HG02678 (cell line): ENCODE measurements at regions not wholly inside any gene's neighbourhood (a gene's known extent, or its start where the extent isn't known, plus 50 kb on each side); places are given as distances from the start of the nearest gene placed in this dataset.

Source experiments
- ATAC-seq: cut with Tn5 transposase; IDR thresholded peaks from one replicate; pipeline ENCODE4 v1.9.1; 2021; ENCODE audit warnings: mild to moderate bottlenecking, moderate library complexity; ENCODE audit not compliant: unreplicated experiment

GRCh38 chr13:95352486-95352885 lies 51.2 kb upstream of the ABCC4 start:
- no peak for ATAC-seq

GRCh38 chr13:95354156-95354555 lies 52.9 kb upstream of the ABCC4 start:
- no peak for ATAC-seq

- ATAC-seq = no peak
Observed at GRCh38 chr13:95354680-95355487, 53.6 kb upstream of the ABCC4 start.

GRCh38 chr13:95355494-95355893 lies 54.2 kb upstream of the ABCC4 start:
- ATAC-seq = no peak

- ATAC-seq = no peak
Observed at GRCh38 chr13:95356916-95357315, 55.7 kb upstream of the ABCC4 start.

GRCh38 chr13:95357875-95358274 lies 56.6 kb upstream of the ABCC4 start:
- no peak for ATAC-seq

GRCh38 chr13:95360052-95360451 lies 58.8 kb upstream of the ABCC4 start:
- no peak for ATAC-seq

- ATAC-seq = no peak
Observed at GRCh38 chr13:95360464-95361097, 59.3 kb upstream of the ABCC4 start.

- no peak for ATAC-seq
Observed at GRCh38 chr13:95361686-95362085, 60.4 kb upstream of the ABCC4 start.

GRCh38 chr13:95362666-95363065 lies 61.4 kb upstream of the ABCC4 start:
- ATAC-seq = no peak

GRCh38 chr13:95367309-95367843 lies 66.1 kb upstream of the ABCC4 start:
- ATAC-seq = no peak

- ATAC-seq = no peak
Observed at GRCh38 chr13:95368998-95369397, 67.7 kb upstream of the ABCC4 start.

- no peak for ATAC-seq
Observed at GRCh38 chr13:95375706-95376105, 74.5 kb upstream of the ABCC4 start.

- no peak for ATAC-seq
Observed at GRCh38 chr13:95378603-95379002, 77.4 kb upstream of the ABCC4 start.

- ATAC-seq = peak; percentile 93
Observed at GRCh38 chr13:95380468-95381211, 79.4 kb upstream of the ABCC4 start.

- ATAC-seq = no peak
Observed at GRCh38 chr13:95381212-95381527, 79.9 kb upstream of the ABCC4 start.

- no peak for ATAC-seq
Observed at GRCh38 chr13:95382411-95382810, 81.2 kb upstream of the ABCC4 start.

GRCh38 chr13:95382916-95383315 lies 81.7 kb upstream of the ABCC4 start:
- ATAC-seq = no peak

- no peak for ATAC-seq
Observed at GRCh38 chr13:95385373-95385772, 84.1 kb upstream of the ABCC4 start.

- no peak for ATAC-seq
Observed at GRCh38 chr13:95385798-95386197, 84.5 kb upstream of the ABCC4 start.

- no peak for ATAC-seq
Observed at GRCh38 chr13:95386370-95386769, 85.1 kb upstream of the ABCC4 start.

GRCh38 chr13:95387733-95388207 lies 86.5 kb upstream of the ABCC4 start:
- ATAC-seq = no peak
